Pancreas (tissue), 10 donors: ENCODE measurements at regions not wholly inside any gene's neighbourhood (a gene's known extent, or its start where the extent isn't known, plus 50 kb on each side); places are given as distances from the start of the nearest gene placed in this dataset.

Experiments used
- ATAC-seq, 4 donors: fragments of 200-7000 bp; cut with Tn5 transposase; one replicate each; pipeline versions ENCODE4 v1.8.0 to v1.9.1; 2020; ENCODE audit warnings: mild to moderate bottlenecking in 4 of 4, moderate library complexity in 4 of 4
- DNase-seq, 6 donors: peaks; one replicate each; pipeline ENCODE4 v3.0.0-alpha.2; 2020
- FAIRE-seq: peaks from 2 replicates; lab custom pipeline; 2012; peaks lifted over from hg19 to GRCh38; lab: Jason Lieb, UNC
- H3K27ac ChIP-seq, 4 donors: fragments of 200-600 bp; sonication (generic); 1 replicate in 3 of 4; 2 replicates in 1 of 4; pipeline versions ENCODE4 v1.5.0 to v1.8.0; 2020
- H3K27me3 ChIP-seq, 4 donors: fragments of 200-600 bp; one replicate each; pipeline ENCODE4 v1.8.0; 2021
- H3K36me3 ChIP-seq, 3 donors: fragments of 200-600 bp; sonication (generic) in 1 of 3; one replicate each; pipeline versions ENCODE4 v1.5.0 to v1.8.0; 2020 to 2021
- H3K4me1 ChIP-seq, 3 donors: fragments of 200-600 bp; one replicate each; pipeline ENCODE4 v1.8.0; 2021
- H3K4me3 ChIP-seq, 4 donors: fragments of 200-600 bp; sonication (generic) in 2 of 4; one replicate each; pipeline versions ENCODE4 v1.5.0 to v1.8.0; 2020 to 2021
- H3K9me3 ChIP-seq, 4 donors: fragments of 200-600 bp; one replicate each; pipeline ENCODE4 v1.8.0; 2021
- CTCF ChIP-seq, 4 donors: fragments of 200-600 bp; sonication (generic) in 3 of 4; IDR thresholded peaks; one replicate each; pipeline versions ENCODE4 v1.5.0 to v1.8.0; 2021; ENCODE audit warnings: antibody characterized with exemption in 4 of 4
- WGBS, 2 donors: extraction: QIAGEN DNeasy Blood & Tissue Kit; methylation state at CpG; one replicate each; pipeline ENCODE4 v1.1.7; 2013; 5-methylcytosine and 5-hydroxymethylcytosine counted together
- intact Hi-C, 3 donors: fragments of 100-400 bp; cut with DNase I; formaldehyde crosslinking; loops; one replicate each; pipeline versions ENCODE4 v1.11.1 to v1.14.2; 2022
- donor health status: healthy with polysubstance abuse.
- donor health status: DM: no; HTN: no; CAD: no; lungs with moderate emphysema.
- donor health status: DM: no; HTN: no; CAD: no.
- donor health status: control.
- donor health status: control.
- donor health status: Bipolar disorder and iron deficiency.
- donor health status: DM: yes; HTN: yes; CAD: no.
- donor health status: DM: no; HTN: no; CAD: no.
- donor health status: DM: no; HTN: no; CAD: no.
- donor health status: DM: yes; HTN: yes; CAD: no.

GRCh38 chr2:121049131-121049530 lies 235.9 kb downstream of the TFCP2L1 start:
- Histone ChIP-seq H3K4me3 (no peak overlapping the region), H3K4me1 (no peaks in the 10 kb centered on the region), H3K9me3 (no peaks in the 10 kb centered on the region), H3K27me3 (no peaks in the 10 kb centered on the region), H3K36me3 (no peaks in the 10 kb centered on the region), H3K27ac (no peak overlapping the region)
- DNase-seq (no peak), ATAC-seq (peak in 3 of 4 donors; percentile 20 to 38 (median 35)), FAIRE-seq (no peak)
- 79 to 87% methylated on average over 2 of the region's 2 CpGs for WGBS, 2 donors
- TF ChIP-seq CTCF (IDR thresholded peaks at IDR 0.05) = no peak
- intact Hi-C loops = no loop called here

GRCh38 chr2:121049950-121050585 lies 234.9 kb downstream of the TFCP2L1 start:
- ATAC-seq (no peak), FAIRE-seq (no peak), DNase-seq (no peak)
- Histone ChIP-seq H3K9me3 (no peaks in the 10 kb centered on the region), H3K4me3 (no peak overlapping the region), H3K27me3 (no peaks in the 10 kb centered on the region), H3K27ac (no peak overlapping the region), H3K4me1 (no peaks in the 10 kb centered on the region), H3K36me3 (no peaks in the 10 kb centered on the region)
- TF ChIP-seq CTCF (IDR thresholded peaks at IDR 0.05) = no peak
- WGBS, 2 donors = 74 to 77% methylated on average over 11 of the region's 11 CpGs
- intact Hi-C loops = no loop called here

GRCh38 chr2:121051311-121051710 lies 233.7 kb downstream of the TFCP2L1 start:
- intact Hi-C loops = no loop called here
- Histone ChIP-seq H3K36me3 (no peaks in the 10 kb centered on the region), H3K4me1 (no peaks in the 10 kb centered on the region), H3K27me3 (no peaks in the 10 kb centered on the region), H3K4me3 (no peak overlapping the region), H3K27ac (no peak overlapping the region), H3K9me3 (no peaks in the 10 kb centered on the region)
- no peak for TF ChIP-seq CTCF (IDR thresholded peaks at IDR 0.05)
- no peak for DNase-seq
- no peak for FAIRE-seq
- 75 to 80% methylated on average over 6 of the region's 6 CpGs for WGBS, 2 donors
- no peak for ATAC-seq

GRCh38 chr2:121052023-121052422 lies 233.0 kb downstream of the TFCP2L1 start:
- intact Hi-C loops = no loop called here
- ATAC-seq = peak; percentile 56 to 90 (median 68)
- H3K27me3 ChIP-seq = no peaks in the 10 kb centered on the region
- 66 to 69% methylated on average over 11 of the region's 11 CpGs for WGBS, 2 donors
- DNase-seq = no peak
- no peaks in the 10 kb centered on the region for H3K4me1 ChIP-seq
- H3K27ac ChIP-seq = no peak overlapping the region
- FAIRE-seq = no peak
- H3K36me3 ChIP-seq = no peaks in the 10 kb centered on the region
- no peaks in the 10 kb centered on the region for H3K9me3 ChIP-seq
- H3K4me3 ChIP-seq = no peak overlapping the region
- TF ChIP-seq CTCF (IDR thresholded peaks at IDR 0.05) = no peak

GRCh38 chr2:121052521-121052920 lies 232.5 kb downstream of the TFCP2L1 start:
- intact Hi-C loops = no loop called here
- Histone ChIP-seq H3K9me3 (no peaks in the 10 kb centered on the region), H3K4me3 (no peak overlapping the region), H3K27me3 (no peaks in the 10 kb centered on the region), H3K4me1 (no peaks in the 10 kb centered on the region), H3K27ac (no peak overlapping the region), H3K36me3 (no peaks in the 10 kb centered on the region)
- no peak for FAIRE-seq
- no peak for DNase-seq
- 61 to 70% methylated on average over 6 of the region's 6 CpGs for WGBS, 2 donors
- ATAC-seq = peak in 1 of 4 donors; percentile 36
- no peak for TF ChIP-seq CTCF (IDR thresholded peaks at IDR 0.05)
